Nucleus accumbens (tissue), 56 donors: ENCODE measurements at regions not wholly inside any gene's neighbourhood (a gene's known extent, or its start where the extent isn't known, plus 50 kb on each side); places are given as distances from the start of the nearest gene placed in this dataset.

Source experiments
- DNase-seq, 56 donors: peaks; one replicate each; lab custom pipeline; 2025; lab: John Stamatoyannopoulos, UW

GRCh38 chr21:41671859-41672542, 94.9 kb downstream of the RIPK4 start:
- DNase-seq: no peak

- no peak for DNase-seq
These were observed 95.6 kb downstream of the RIPK4 start for GRCh38 chr21:41671212-41671762.

GRCh38 chr21:41670056-41670805, 96.6 kb downstream of the RIPK4 start:
- no peak for DNase-seq

- no peak for DNase-seq
These were observed 97.4 kb downstream of the RIPK4 start for GRCh38 chr21:41669533-41669830.

- DNase-seq: no peak
These were observed 97.9 kb downstream of the RIPK4 start for GRCh38 chr21:41668686-41669532.

GRCh38 chr21:41668051-41668541, 98.8 kb downstream of the RIPK4 start:
- DNase-seq: no peak

- DNase-seq: no peak
These were observed 99.7 kb downstream of the RIPK4 start for GRCh38 chr21:41667136-41667535.

GRCh38 chr21:41666641-41667081, 100.2 kb downstream of the RIPK4 start:
- DNase-seq: no peak

GRCh38 chr21:41665766-41666595, 100.9 kb downstream of the RIPK4 start:
- no peak for DNase-seq

- DNase-seq: no peak
These were observed 101.7 kb downstream of the RIPK4 start for GRCh38 chr21:41664881-41665765.

- no peak for DNase-seq
These were observed 102.8 kb downstream of the RIPK4 start for GRCh38 chr21:41663805-41664788.

GRCh38 chr21:41662761-41663160, 104.1 kb downstream of the RIPK4 start:
- DNase-seq: no peak

- no peak for DNase-seq
These were observed 104.7 kb downstream of the RIPK4 start for GRCh38 chr21:41662161-41662560.

- DNase-seq: no peak
These were observed 106.1 kb downstream of the RIPK4 start for GRCh38 chr21:41660748-41661147.

GRCh38 chr21:41659791-41660560, 106.9 kb downstream of the RIPK4 start:
- DNase-seq: no peak

GRCh38 chr21:41656946-41657525, 109.8 kb downstream of the RIPK4 start:
- no peak for DNase-seq

- DNase-seq: no peak
These were observed 111.6 kb downstream of the RIPK4 start for GRCh38 chr21:41655259-41655658.
